H9 (cell line): ENCODE measurements at regions not wholly inside any gene's neighbourhood (a gene's known extent, or its start where the extent isn't known, plus 50 kb on each side); places are given as distances from the start of the nearest gene placed in this dataset.
A peak's percentile ranks its signal among the peaks of the same experiment; 100 is the strongest.

Source experiments
- DNase-seq: peaks from one replicate; pipeline ENCODE4 v3.0.0-alpha.2; 2017
- H2AFZ ChIP-seq: one replicate; pipeline ENCODE4 v1.6.1; 2013; ENCODE audit warnings: mild to moderate bottlenecking, low read length, control low read depth, moderate library complexity
- H2AK5ac ChIP-seq: 2 replicates; pipeline ENCODE4 v1.6.1; 2013; ENCODE audit warnings: low read length, control low read depth, mixed read lengths; ENCODE audit not compliant: insufficient read length
- H2BK120ac ChIP-seq: one replicate; pipeline ENCODE4 v1.6.1; 2013; ENCODE audit warnings: low read depth, mild to moderate bottlenecking, low read length, control low read depth, inconsistent platforms; ENCODE audit not compliant: poor library complexity, severe bottlenecking
- H2BK12ac ChIP-seq: 2 replicates; pipeline ENCODE4 v1.6.1; 2013; ENCODE audit warnings: low read length, control low read depth, mixed read lengths, low read depth; ENCODE audit not compliant: insufficient read length
- H2BK15ac ChIP-seq: 2 replicates; pipeline ENCODE4 v1.6.1; 2013; ENCODE audit warnings: low read depth, low read length, control low read depth
- H2BK20ac ChIP-seq: one replicate; pipeline ENCODE4 v1.6.1; 2013; ENCODE audit warnings: low read depth, mild to moderate bottlenecking, low read length, control low read depth, inconsistent platforms; ENCODE audit not compliant: poor library complexity, severe bottlenecking
- H2BK5ac ChIP-seq: 2 replicates; pipeline ENCODE4 v1.6.1; 2013; ENCODE audit warnings: low read length, control low read depth, mixed read lengths; ENCODE audit not compliant: insufficient read length
- H3K14ac ChIP-seq: 2 replicates; pipeline ENCODE4 v1.6.1; 2013; ENCODE audit warnings: low read length, control low read depth; ENCODE audit not compliant: insufficient read depth
- H3K18ac ChIP-seq: 2 replicates; pipeline ENCODE4 v1.6.1; 2013; ENCODE audit warnings: low read depth, mild to moderate bottlenecking, mixed read lengths, low read length, control low read depth; ENCODE audit not compliant: insufficient read length
- H3K23ac ChIP-seq: 2 replicates; pipeline ENCODE4 v1.6.1; 2013; ENCODE audit warnings: low read length, control low read depth, mixed read lengths, low read depth; ENCODE audit not compliant: insufficient read length
- H3K23me2 ChIP-seq: 2 replicates; pipeline ENCODE4 v1.6.1; 2013; ENCODE audit warnings: low read depth, mild to moderate bottlenecking, mixed read lengths, low read length, control low read depth; ENCODE audit not compliant: insufficient read length, poor library complexity, severe bottlenecking
- H3K27ac ChIP-seq: 2 replicates; pipeline ENCODE4 v1.5.1; 2013; ENCODE audit warnings: low read length, control low read depth, mixed read lengths, low read depth; ENCODE audit not compliant: insufficient read length
- H3K27me3 ChIP-seq: 2 replicates; pipeline ENCODE4 v1.6.1; 2013; ENCODE audit warnings: low read length, control low read depth, inconsistent platforms; ENCODE audit not compliant: insufficient read depth
- H3K4ac ChIP-seq: 2 replicates; pipeline ENCODE4 v1.6.1; 2013; ENCODE audit warnings: low read depth, mild to moderate bottlenecking, control low read depth, inconsistent platforms, low read length, moderate library complexity
- H3K4me1 ChIP-seq: 2 replicates; pipeline ENCODE4 v1.6.1; 2013; ENCODE audit warnings: low read length, control low read depth, inconsistent platforms; ENCODE audit not compliant: insufficient read depth
- H3K4me2 ChIP-seq: 2 replicates; pipeline ENCODE4 v1.6.1; 2013; ENCODE audit warnings: low read length, control low read depth, mixed read lengths; ENCODE audit not compliant: insufficient read length, insufficient read depth
- H3K56ac ChIP-seq: 2 replicates; pipeline ENCODE4 v1.6.1; 2013; ENCODE audit warnings: low read depth, mild to moderate bottlenecking, mixed read lengths, low read length, control low read depth; ENCODE audit not compliant: insufficient read length
- H3K79me1 ChIP-seq: 2 replicates; pipeline ENCODE4 v1.6.1; 2013; ENCODE audit warnings: low read depth, mild to moderate bottlenecking, moderate library complexity, low read length, control low read depth, inconsistent platforms; ENCODE audit not compliant: insufficient read depth, poor library complexity, severe bottlenecking
- H3K79me2 ChIP-seq: 2 replicates; pipeline ENCODE4 v1.6.1; 2013; ENCODE audit warnings: low read length, control low read depth, inconsistent platforms; ENCODE audit not compliant: insufficient read depth
- H3K9ac ChIP-seq: 2 replicates; pipeline ENCODE4 v1.6.1; 2013; ENCODE audit warnings: low read length, control low read depth, mixed read lengths; ENCODE audit not compliant: insufficient read length; ENCODE audit errors: extremely low read depth
- H3K9me3 ChIP-seq: one replicate; pipeline ENCODE4 v1.6.1; 2013; ENCODE audit warnings: low read depth, low read length, inconsistent platforms; ENCODE audit not compliant: control insufficient read depth
- H3T11ph ChIP-seq: one replicate; pipeline ENCODE4 v1.6.1; 2013; ENCODE audit warnings: mild to moderate bottlenecking, low read length, control low read depth, inconsistent platforms
- H4K20me1 ChIP-seq: one replicate; pipeline ENCODE4 v1.6.1; 2013; ENCODE audit not compliant: control insufficient read depth, insufficient read length, insufficient read depth
- H4K5ac ChIP-seq: 2 replicates; pipeline ENCODE4 v1.6.1; 2013; ENCODE audit warnings: low read depth, mild to moderate bottlenecking, mixed read lengths, low read length, control low read depth; ENCODE audit not compliant: insufficient read length
- H4K8ac ChIP-seq: replicated peaks from 2 replicates; pipeline ENCODE4 v1.6.1; 2013; ENCODE audit warnings: low read length, control low read depth, mixed read lengths, low read depth; ENCODE audit not compliant: insufficient read length
- H4K91ac ChIP-seq: 2 replicates; pipeline ENCODE4 v1.6.1; 2013; ENCODE audit warnings: low read depth, mild to moderate bottlenecking, moderate library complexity, mixed read lengths, low read length, control low read depth; ENCODE audit not compliant: insufficient read length
- H3K27ac Mint-ChIP-seq, 3 experiments: 2 replicates in 2 of 3; 3 replicates in 1 of 3; pipeline ENCODE4 v1.8.0; 2020 to 2021; ENCODE audit warnings: mixed read lengths in 3 of 3, mild to moderate bottlenecking in 1 of 3, moderate library complexity in 1 of 3
- H3K27me3 Mint-ChIP-seq: 2 replicates; pipeline ENCODE4 v1.8.0; 2021; ENCODE audit warnings: low read depth, mild to moderate bottlenecking, moderate library complexity, mixed read lengths
- H3K36me3 Mint-ChIP-seq, 3 experiments: 2 replicates in 2 of 3; 3 replicates in 1 of 3; pipeline ENCODE4 v1.8.0; 2020 to 2021; ENCODE audit warnings: low read depth in 3 of 3, mixed read lengths in 3 of 3; ENCODE audit not compliant: insufficient read depth in 1 of 3
- H3K4me1 Mint-ChIP-seq, 2 experiments: 2 replicates each; pipeline ENCODE4 v1.8.0; 2020; ENCODE audit warnings: mixed read lengths in 2 of 2
- H3K4me3 Mint-ChIP-seq, 2 experiments: 2 replicates in 1 of 2; 3 replicates in 1 of 2; pipeline ENCODE4 v1.8.0; 2020 to 2021; ENCODE audit warnings: mild to moderate bottlenecking in 2 of 2, mixed read lengths in 2 of 2, moderate library complexity in 1 of 2
- H3K9me3 Mint-ChIP-seq, 2 experiments: 2 replicates in 1 of 2; 3 replicates in 1 of 2; pipeline ENCODE4 v1.8.0; 2020; ENCODE audit warnings: mild to moderate bottlenecking in 2 of 2, mixed read lengths in 2 of 2, moderate library complexity in 1 of 2
- WGBS: extraction: QIAGEN DNeasy Blood & Tissue Kit; methylation state at CpG from one replicate; pipeline ENCODE4 v1.1.7; 2013; ENCODE audit warnings: missing lambda C conversion rate, low lambda C conversion rate, mixed read lengths; ENCODE audit not compliant: insufficient read length; ENCODE audit errors: extremely low coverage; 5-methylcytosine and 5-hydroxymethylcytosine counted together
- TF ChIP-seq, protein P1 (sequence below): fragments of 200-600 bp; sonication (generic); conservative IDR thresholded peaks from 3 replicates; pipeline ENCODE4 v1.8.0; 2021; ENCODE audit warnings: antibody characterized with exemption, mild to moderate bottlenecking

DNA sequence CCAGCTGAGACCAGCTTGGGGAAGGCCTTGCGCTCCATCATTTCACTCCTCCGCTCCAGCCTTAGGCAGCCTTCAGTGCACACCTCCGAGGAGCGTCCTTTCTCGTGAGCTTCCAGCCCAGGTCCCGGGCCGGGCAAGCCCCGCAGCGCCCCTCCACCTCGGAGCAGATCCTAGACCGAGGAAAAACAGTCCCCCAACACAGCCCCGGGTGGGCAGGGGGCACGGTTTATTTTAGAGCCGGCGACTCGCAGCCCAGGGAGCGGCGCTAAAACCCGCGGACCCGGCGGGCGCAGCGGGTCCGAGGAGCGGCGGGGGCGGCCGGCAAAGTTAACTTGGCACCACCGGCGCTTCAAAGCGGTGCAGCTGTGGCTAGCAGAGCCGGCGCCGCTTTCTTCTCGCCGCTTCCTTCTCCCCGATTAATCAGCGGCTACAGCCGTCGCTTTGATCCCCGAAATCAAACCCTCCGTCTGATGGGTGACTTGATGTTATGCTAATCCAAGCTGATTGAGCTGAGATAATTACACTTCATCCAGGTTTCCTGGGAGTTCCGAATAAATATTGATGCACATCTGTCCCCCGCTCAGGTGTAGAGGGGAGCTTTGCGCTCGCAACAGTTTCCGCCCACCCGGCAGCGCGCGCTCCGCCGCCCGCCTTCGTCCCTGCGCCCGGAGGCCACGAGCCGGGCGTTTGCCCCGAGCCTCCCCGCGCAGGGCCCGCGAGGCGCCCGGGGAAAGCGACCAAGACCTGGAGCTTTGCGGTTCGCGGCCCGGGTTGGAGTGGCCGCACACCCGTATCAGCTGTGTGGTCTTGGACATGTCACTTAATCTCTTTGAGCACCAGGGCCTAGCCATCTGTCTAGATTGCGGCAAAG, 192.7 kb downstream of the BUD13 start:
- Histone ChIP-seq H3K4ac (no peak overlapping the region), H2BK12ac (no peak overlapping the region), H3K9ac (no peak overlapping the region), H2BK5ac (no peak overlapping the region), H4K20me1 (no peaks in the 10 kb centered on the region), H3K18ac (peak overlapping the region; percentile 41), H3K23ac (no peak overlapping the region), H4K91ac (no peak overlapping the region), H3K27ac (no peak overlapping the region), H3K4me2 (peak overlapping the region; percentile 51), H3K79me1 (no peaks in the 10 kb centered on the region), H2AFZ (no peak overlapping the region), H2AK5ac (no peak overlapping the region), H2BK15ac (no peak overlapping the region), H3K27me3 (peaks cover 47% of the 10 kb centered on the region), H3T11ph (no peak overlapping the region), H3K23me2 (peaks cover 8% of the 10 kb centered on the region), H3K56ac (no peak overlapping the region), H2BK120ac (no peak overlapping the region), H3K14ac (0 out of 2 replicates have a peak overlapping the region, but pooled peaks have one; percentile 19), H3K4me1 (0 out of 2 replicates have a peak, but pooled peaks cover 3% of the 10 kb centered on the region), H4K5ac (no peak overlapping the region), H2BK20ac (no peak overlapping the region), H3K9me3 (no peaks in the 10 kb centered on the region), H4K8ac (no peak overlapping the region), H3K79me2 (no peaks in the 10 kb centered on the region)
- H3K27ac Mint-ChIP-seq: no peak overlapping the region
- TF ChIP-seq, protein P1, sequence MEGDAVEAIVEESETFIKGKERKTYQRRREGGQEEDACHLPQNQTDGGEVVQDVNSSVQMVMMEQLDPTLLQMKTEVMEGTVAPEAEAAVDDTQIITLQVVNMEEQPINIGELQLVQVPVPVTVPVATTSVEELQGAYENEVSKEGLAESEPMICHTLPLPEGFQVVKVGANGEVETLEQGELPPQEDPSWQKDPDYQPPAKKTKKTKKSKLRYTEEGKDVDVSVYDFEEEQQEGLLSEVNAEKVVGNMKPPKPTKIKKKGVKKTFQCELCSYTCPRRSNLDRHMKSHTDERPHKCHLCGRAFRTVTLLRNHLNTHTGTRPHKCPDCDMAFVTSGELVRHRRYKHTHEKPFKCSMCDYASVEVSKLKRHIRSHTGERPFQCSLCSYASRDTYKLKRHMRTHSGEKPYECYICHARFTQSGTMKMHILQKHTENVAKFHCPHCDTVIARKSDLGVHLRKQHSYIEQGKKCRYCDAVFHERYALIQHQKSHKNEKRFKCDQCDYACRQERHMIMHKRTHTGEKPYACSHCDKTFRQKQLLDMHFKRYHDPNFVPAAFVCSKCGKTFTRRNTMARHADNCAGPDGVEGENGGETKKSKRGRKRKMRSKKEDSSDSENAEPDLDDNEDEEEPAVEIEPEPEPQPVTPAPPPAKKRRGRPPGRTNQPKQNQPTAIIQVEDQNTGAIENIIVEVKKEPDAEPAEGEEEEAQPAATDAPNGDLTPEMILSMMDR: peak; percentile 26; the same call in 2 of the 3 replicates
- peak; percentile 60 for DNase-seq
- peaks cover 0 to 2% of the 10 kb centered on the region in 2 experiments; a peak in 2 of 5 replicates for H3K9me3 Mint-ChIP-seq
- WGBS: no CpG with 5 or more reads among the region's 76 CpGs
- peaks cover 86% of the 10 kb centered on the region for H3K27me3 Mint-ChIP-seq
- peak overlapping the region; percentile 50 to 77 for H3K4me3 Mint-ChIP-seq
- peaks cover 0 to 2% (median 0%) of the 10 kb centered on the region in 3 experiments; a peak in 1 of 7 replicates for H3K36me3 Mint-ChIP-seq
- H3K4me1 Mint-ChIP-seq: peaks cover 50% of the 10 kb centered on the region in 2 experiments
